G401 (cell line): ENCODE measurements at regions not wholly inside any gene's neighbourhood (a gene's known extent, or its start where the extent isn't known, plus 50 kb on each side); places are given as distances from the start of the nearest gene placed in this dataset.
"Not testable (repeated sequence)": the region's sequence is repeated elsewhere in the genome, so short reads cannot be mapped to it uniquely, and the experiment has no call there.

Experiments used
- DNase-seq: peaks from one replicate; pipeline ENCODE4 v3.0.0-alpha.2; 2015; ENCODE audit warnings: low spot score
- in situ Hi-C: cut with HindIII; loops from 2 replicates; pipeline ENCODE4 v1.10.0; 2016; ENCODE audit warnings: low sequenced_read_pairs, mixed read lengths

- in situ Hi-C loops, result no loop called here
- no peak for DNase-seq
These were observed 467.6 kb upstream of the HS3ST5 start for GRCh38 chr6:114810468-114810867.

DNA sequence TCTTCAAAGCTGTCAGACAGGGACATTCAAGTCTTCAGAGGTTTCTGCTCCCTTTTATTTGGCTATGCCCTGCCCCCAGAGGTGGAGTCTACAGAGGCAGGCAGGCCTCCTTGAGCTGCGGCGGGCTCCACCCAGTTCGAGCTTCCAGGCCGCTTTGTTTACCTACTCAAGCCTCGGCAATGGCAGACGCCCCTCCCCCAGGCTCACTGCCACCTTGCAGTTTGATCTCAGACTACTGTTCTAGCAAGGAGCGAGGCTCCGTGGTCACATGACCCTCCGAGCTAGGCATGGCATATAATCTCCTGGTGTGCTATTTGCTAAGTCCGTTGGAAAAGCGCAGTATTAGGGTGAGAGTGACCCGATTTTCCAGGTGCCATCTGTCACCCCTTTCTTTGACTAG lies 462.6 kb upstream of the HS3ST5 start:
- DNase-seq, in situ Hi-C loops: not testable (repeated sequence)

GRCh38 chr6:114796576-114796975 lies 453.8 kb upstream of the HS3ST5 start:
- DNase-seq, result no peak
- in situ Hi-C loops, result no loop called here

DNA sequence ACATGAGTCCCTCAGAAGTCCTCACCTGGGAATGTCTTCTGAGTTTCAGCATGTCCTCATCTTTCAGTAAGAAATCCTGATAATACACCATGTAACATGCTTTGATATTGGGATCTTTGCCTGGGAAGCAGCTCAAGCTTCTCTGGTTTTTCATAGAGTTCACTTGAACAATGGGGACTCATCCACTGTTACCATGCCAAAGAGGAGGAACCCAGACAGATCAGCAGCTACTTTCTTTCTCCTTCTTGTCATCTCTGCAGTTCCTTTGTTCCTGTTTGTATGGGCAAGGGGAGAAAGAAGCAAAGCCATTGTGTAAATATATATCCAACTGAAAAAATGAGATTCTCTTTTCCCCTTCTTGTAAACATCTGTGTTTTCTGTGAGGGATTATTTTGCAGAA lies 450.6 kb upstream of the HS3ST5 start:
- DNase-seq, result no peak
- in situ Hi-C loops, result no loop called here

- DNase-seq, result no peak
- in situ Hi-C loops, result no loop called here
These were observed 442.7 kb upstream of the HS3ST5 start for GRCh38 chr6:114785235-114786127.

- DNase-seq, result no peak
- in situ Hi-C loops, result no loop called here
These were observed 441.0 kb upstream of the HS3ST5 start for GRCh38 chr6:114783783-114784182.

DNA sequence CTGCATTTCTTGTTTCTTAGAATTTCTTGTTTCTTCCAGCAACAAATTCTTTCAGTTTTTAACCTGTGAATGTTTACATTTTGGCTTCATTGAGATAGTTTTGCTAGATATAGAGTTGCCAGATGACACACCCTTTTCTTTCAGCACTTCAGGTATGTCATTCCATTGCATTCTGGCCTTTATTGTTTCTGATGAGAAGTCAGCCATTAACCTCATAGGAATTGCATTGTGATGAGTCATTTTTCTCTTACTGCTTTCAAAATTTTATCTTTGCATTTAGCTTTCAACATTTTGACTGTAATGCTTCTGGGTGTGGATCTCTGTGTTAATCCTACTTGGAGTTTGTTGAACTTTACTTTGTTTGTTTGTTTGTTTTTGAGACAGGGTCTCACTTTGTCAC lies 440.3 kb upstream of the HS3ST5 start:
- in situ Hi-C loops, result no loop called here

GRCh38 chr6:114764866-114765265 lies 422.0 kb upstream of the HS3ST5 start:
- DNase-seq, result no peak
- in situ Hi-C loops, result no loop called here

More for the DNA sequence above, 440.3 kb upstream of the HS3ST5 start:
- no peak for DNase-seq

DNA sequence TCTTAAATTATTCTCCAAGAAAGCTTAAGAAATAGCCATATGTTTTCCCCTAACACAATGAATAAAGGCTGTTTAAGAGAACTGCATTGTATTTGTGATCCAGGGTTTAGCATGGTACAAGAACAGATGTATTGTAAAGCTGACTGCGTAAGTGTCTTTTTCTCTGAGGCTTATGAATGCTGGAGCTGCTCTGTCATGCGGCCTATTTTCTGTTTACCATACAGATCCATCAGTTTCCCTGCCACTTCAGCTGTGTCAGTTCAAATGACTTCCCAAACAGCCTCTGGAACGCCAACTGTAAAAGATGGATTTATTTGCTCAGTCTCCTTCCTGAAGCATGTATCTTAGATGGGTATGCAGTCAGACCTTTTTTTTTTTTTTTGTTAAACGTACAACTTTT lies 419.3 kb upstream of the HS3ST5 start:
- DNase-seq, result no peak
- in situ Hi-C loops, result no loop called here

GRCh38 chr6:114747995-114748625 lies 405.3 kb upstream of the HS3ST5 start:
- peak; percentile 20 for DNase-seq
- in situ Hi-C loops, result no loop called here

GRCh38 chr6:114740547-114740946 lies 397.7 kb upstream of the HS3ST5 start:
- in situ Hi-C loops, result no loop called here

DNA sequence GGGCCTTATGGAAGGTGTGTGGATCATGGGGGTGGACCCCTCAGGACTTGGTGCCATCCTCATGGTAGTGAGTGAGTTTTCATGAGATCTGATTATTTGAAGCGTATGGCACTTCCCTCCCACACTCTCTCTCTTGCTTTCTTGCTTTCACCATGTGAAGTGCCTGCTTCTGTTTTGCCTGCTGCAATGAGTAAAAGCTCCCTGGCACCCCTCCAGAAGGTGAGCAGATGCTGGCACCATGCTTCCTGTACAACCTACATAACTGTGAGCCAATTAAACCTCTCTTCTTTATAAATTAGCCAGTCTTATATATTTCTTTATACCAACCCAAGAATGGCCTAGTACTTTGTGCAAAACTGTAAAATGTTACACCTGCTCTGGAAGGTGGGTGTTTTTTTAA lies 396.8 kb upstream of the HS3ST5 start:
- DNase-seq, result no peak
- in situ Hi-C loops, result no loop called here

More at GRCh38 chr6:114740547-114740946, 397.7 kb upstream of the HS3ST5 start:
- no peak for DNase-seq

DNA sequence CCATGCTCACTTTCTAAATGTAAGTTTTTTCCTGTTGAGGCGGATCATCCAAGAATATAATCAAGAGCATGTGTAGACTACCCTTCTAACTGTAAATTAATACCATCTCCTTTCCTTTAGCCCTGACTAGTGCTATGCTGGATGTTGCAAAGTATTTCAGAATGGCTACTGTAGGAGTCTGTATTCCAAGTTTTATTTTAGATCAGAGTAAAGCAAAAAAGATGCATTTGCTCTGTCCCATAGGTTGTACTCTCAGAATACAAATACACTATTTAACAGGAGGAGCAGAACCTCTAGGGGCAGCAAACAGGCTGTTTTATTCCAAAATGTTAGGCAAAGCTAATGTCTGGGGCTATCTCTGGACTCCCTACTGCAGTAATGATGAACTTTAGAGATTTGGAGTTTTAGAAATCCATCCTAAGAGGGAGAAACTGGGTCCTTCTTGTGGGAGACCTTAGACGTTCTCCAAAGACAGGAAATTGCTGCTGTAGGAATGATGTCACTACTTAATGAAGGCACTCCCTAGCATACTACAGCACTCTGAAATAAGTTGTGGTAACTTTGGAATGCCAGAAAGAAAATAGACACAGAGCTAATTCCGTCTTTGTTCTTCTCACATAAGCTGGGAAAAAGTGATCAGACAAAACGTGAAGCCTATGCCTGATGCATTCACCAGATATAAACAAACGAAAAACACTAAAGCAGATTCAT lies 392.4 kb upstream of the HS3ST5 start:
- in situ Hi-C loops, result no loop called here
- DNase-seq, result no peak

GRCh38 chr6:114733596-114733995 lies 390.8 kb upstream of the HS3ST5 start:
- in situ Hi-C loops, result no loop called here
- DNase-seq, result no peak

DNA sequence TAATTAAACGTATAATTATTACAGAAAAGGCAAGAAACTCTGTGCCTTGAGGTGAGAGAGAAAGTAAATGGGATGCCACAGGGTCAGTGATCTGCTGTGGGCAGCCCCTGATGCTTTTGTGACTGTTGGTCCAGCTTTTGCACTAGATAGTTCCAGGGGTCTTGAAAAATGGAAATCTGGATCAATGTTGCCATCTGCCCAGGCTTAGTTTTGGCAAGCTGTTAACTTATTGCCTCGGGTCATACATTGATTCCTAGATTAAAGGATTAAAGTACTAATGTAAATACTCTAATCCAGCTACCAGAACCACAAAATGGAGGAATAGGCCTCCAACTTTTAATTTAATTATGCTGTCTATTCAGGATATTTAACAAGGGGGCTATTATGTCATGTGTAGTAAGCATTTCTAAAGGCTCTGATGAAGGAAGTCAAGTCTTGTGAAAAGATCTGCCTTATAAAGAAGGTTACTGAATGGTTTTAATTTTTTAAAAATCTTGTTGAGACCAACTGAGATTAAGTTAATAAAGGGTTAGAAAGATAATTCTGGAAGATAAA lies 376.0 kb upstream of the HS3ST5 start:
- DNase-seq, result no peak
- in situ Hi-C loops, result no loop called here

DNA sequence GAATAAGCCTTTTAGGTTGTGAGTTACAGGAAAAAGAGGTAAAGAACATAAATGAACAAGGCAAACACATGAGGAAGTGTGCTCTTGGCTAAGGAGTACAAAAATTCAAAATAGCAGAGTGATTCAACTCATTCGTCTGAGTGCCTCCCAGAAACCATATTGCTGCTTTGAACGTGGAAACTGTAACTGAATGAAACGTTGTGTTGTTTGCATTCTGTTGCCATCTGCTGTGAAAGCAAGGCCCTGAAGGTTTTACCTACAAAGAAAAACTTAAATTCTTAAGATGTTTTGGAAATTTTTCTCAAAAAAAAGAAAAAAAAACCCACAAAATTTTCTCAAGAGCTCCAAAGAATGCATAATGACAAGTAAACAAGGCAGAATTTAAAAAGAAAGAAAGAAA lies 375.4 kb upstream of the HS3ST5 start:
- in situ Hi-C loops, result no loop called here
- DNase-seq, result no peak

DNA sequence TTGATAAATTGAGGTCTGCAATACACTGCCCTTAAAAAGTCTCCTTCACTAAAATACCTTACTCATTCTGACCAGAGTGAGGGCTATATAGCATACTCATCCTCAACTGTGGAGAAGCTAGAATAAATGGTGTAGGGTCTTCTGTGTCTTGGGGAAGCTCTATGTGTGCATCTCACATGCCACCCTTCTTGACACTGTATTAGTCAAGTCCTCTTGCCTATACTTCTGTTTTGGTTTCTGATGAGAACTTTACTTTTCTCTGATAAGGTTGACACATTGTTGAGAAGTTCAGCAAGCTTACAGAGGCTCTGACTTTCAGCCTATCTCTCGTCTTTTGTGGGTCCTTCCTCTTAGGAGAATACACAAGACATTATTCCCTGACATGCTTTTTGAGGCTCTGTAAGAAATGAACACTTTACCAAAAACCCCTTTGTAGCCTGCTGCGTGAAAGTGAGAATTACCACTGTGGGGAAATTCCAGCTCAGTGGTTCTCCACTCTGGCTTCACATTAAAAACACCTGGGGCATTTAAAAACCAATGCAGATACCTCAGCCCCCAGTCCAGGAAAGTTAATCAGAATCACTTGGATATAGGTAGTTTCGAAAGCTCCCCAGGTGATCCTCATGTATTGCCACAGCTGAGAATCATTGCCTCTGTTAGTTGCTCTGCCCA lies 372.1 kb upstream of the HS3ST5 start:
- in situ Hi-C loops, result no loop called here
- DNase-seq, result no peak

- in situ Hi-C loops, result no loop called here
- no peak for DNase-seq
These were observed 370.9 kb upstream of the HS3ST5 start for GRCh38 chr6:114713690-114714089.

DNA sequence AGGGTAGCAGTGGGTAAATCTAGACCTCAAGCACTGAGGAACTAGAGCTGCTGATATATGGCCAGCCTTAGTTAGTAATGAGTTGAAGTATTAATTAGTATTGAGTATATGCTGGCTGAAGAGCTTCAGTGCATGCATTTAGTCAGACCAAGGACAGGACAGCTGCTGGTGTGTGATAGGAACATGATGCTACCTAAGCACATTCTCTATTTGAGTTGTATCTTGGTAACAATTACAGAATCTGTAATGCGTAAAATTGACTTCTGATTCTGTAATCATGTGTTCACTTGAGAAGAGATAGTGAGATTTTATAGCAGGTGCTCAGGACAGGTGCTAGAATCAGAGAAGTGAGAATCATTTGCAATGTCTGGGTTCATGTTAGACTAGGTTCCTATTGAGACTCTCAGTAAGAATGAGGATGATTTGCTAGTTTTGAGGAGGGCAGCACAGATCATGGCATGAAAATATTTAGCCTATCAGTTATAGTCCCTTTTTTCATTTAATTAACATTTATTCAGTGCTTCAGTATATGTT lies 369.4 kb upstream of the HS3ST5 start:
- in situ Hi-C loops, result no loop called here
- DNase-seq, result no peak
